Transverse colon (tissue), 4 donors: ENCODE measurements at regions not wholly inside any gene's neighbourhood (a gene's known extent, or its start where the extent isn't known, plus 50 kb on each side); places are given as distances from the start of the nearest gene placed in this dataset.

Experiments
- DNase-seq: peaks from one replicate; pipeline ENCODE4 v3.0.0-alpha.2; 2019
- H3K27ac ChIP-seq, 4 donors: fragments of 200-600 bp; sonication (generic); 2 replicates each; pipeline ENCODE4 v1.5.1; 2016 to 2018; ENCODE audit warnings: inconsistent platforms in 4 of 4
- H3K27me3 ChIP-seq: fragments of 200-600 bp; sonication (generic); 2 replicates; pipeline ENCODE4 v1.5.1; 2017; ENCODE audit warnings: inconsistent platforms
- H3K36me3 ChIP-seq, 4 donors: fragments of 200-600 bp; sonication (generic); 2 replicates each; pipeline ENCODE4 v1.5.1; 2017 to 2019; ENCODE audit warnings: inconsistent platforms in 4 of 4
- H3K4me1 ChIP-seq, 4 donors: fragments of 200-600 bp; sonication (generic); 2 replicates each; pipeline ENCODE4 v1.5.1; 2017 to 2020; ENCODE audit warnings: inconsistent platforms in 4 of 4
- H3K4me3 ChIP-seq, 4 donors: fragments of 200-600 bp; sonication (generic); 1 replicate in 1 of 4; 2 replicates in 3 of 4; pipeline versions ENCODE4 v1.5.1 to v1.6.1; 2017 to 2019; ENCODE audit warnings: inconsistent platforms in 4 of 4
- H3K9me3 ChIP-seq, 2 donors: fragments of 200-600 bp; sonication (generic); 2 replicates each; pipeline ENCODE4 v1.5.1; 2017 to 2019; ENCODE audit warnings: inconsistent platforms in 2 of 2
- CTCF ChIP-seq, 5 experiments: fragments of 200-600 bp in 3 of 5; fragments of 450-650 bp in 2 of 5; sonication (generic) in 3 of 5; IDR thresholded peaks; 1 replicate in 2 of 5; 2 replicates in 3 of 5; pipeline ENCODE4 v1.5.1; 2016 to 2017; ENCODE audit warnings: antibody characterized with exemption in 5 of 5, inconsistent platforms in 3 of 5, mild to moderate bottlenecking in 2 of 5, moderate library complexity in 1 of 5
- EP300 ChIP-seq: sonication (generic); formaldehyde crosslinking; IDR thresholded peaks from one replicate; pipeline ENCODE4 v1.6.1; 2017; ENCODE audit warnings: antibody characterized with exemption, low read depth
- POLR2A ChIP-seq: fragments of 450-650 bp; IDR thresholded peaks from one replicate; pipeline ENCODE4 v1.6.1; 2016; ENCODE audit warnings: antibody characterized with exemption, mild to moderate bottlenecking, moderate library complexity
- POLR2AphosphoS5 ChIP-seq, 3 donors: sonication (generic); formaldehyde crosslinking; IDR thresholded peaks; one replicate each; pipeline ENCODE4 v1.6.1; 2016; ENCODE audit warnings: antibody characterized with exemption in 3 of 3
- WGBS, 2 donors: methylation state at CpG; one replicate each; pipeline ENCODE4 v1.1.5; 2018; ENCODE audit warnings: low coverage in 1 of 2; 5-methylcytosine and 5-hydroxymethylcytosine counted together
- in situ Hi-C, 4 donors: fragments of 200-750 bp; cut with MboI; loops; one replicate each; pipeline versions ENCODE4 v1.15.0 to v1.15.1; 2017; ENCODE audit warnings: low sequenced_read_pairs in 3 of 4, low pct_ligation_motif_present in 1 of 4, low pct_unique_long_range_greater_than_20kb in 1 of 4
- intact Hi-C: fragments of 100-400 bp; cut with DNase I; formaldehyde crosslinking; loops from one replicate; pipeline ENCODE4 v1.15.1; 2023; ENCODE audit warnings: low total_unique reads

GRCh38 chr12:132397152-132397933, 68.0 kb upstream of the GALNT9 start:
- intact Hi-C loops (no loop called here), in situ Hi-C loops (no loop called here)
- H3K27me3 ChIP-seq = peaks cover 65% of the 10 kb centered on the region
- TF ChIP-seq POLR2AphosphoS5 (IDR thresholded peaks at IDR 0.05) = no peak
- no peak for TF ChIP-seq CTCF (IDR thresholded peaks at IDR 0.05)
- TF ChIP-seq EP300 = no peak
- TF ChIP-seq POLR2A = no peak
- no peaks in the 10 kb centered on the region for H3K36me3 ChIP-seq
- no peak overlapping the region for H3K27ac ChIP-seq
- no peaks in the 10 kb centered on the region for H3K9me3 ChIP-seq
- DNase-seq = no peak
- no peak overlapping the region for H3K4me3 ChIP-seq
- WGBS, 2 donors = 27 to 28% methylated on average over 31 to 38 of the region's 39 CpGs
- H3K4me1 ChIP-seq = no peaks in the 10 kb centered on the region

- no peaks in the 10 kb centered on the region for H3K9me3 ChIP-seq
- in situ Hi-C loops = no loop called here
- no peaks in the 10 kb centered on the region for H3K4me1 ChIP-seq
- WGBS, 2 donors = 70 to 76% methylated on average over 11 to 16 of the region's 16 CpGs
- H3K4me3 ChIP-seq = no peak overlapping the region
- TF ChIP-seq POLR2A (no peak), POLR2AphosphoS5 (IDR thresholded peaks at IDR 0.05) (no peak), EP300 (no peak), CTCF (IDR thresholded peaks at IDR 0.05) (no peak)
- peaks cover 65% of the 10 kb centered on the region for H3K27me3 ChIP-seq
- no peaks in the 10 kb centered on the region for H3K36me3 ChIP-seq
- no peak for DNase-seq
- no peak overlapping the region for H3K27ac ChIP-seq
- intact Hi-C loops = no loop called here
Observed at GRCh38 chr12:132396657-132397056, 67.3 kb upstream of the GALNT9 start.

- TF ChIP-seq POLR2AphosphoS5 (IDR thresholded peaks at IDR 0.05) (no peak), CTCF (IDR thresholded peaks at IDR 0.05) (no peak)
- peaks cover 63% of the 10 kb centered on the region for H3K27me3 ChIP-seq
- in situ Hi-C loops = no loop called here
- no peak overlapping the region for H3K4me3 ChIP-seq
- DNase-seq = no peak
- H3K4me1 ChIP-seq = no peaks in the 10 kb centered on the region
- H3K27ac ChIP-seq = no peak overlapping the region
- intact Hi-C loops = no loop called here
- 85% methylated on average over 24 of the region's 24 CpGs; no CpG with 5 or more reads in 1 of the 2 donors for WGBS, 2 donors
- H3K9me3 ChIP-seq = no peaks in the 10 kb centered on the region
- H3K36me3 ChIP-seq = no peaks in the 10 kb centered on the region
Observed at GRCh38 chr12:132395908-132396305, 66.5 kb upstream of the GALNT9 start.

GRCh38 chr12:132395192-132395907, 66.0 kb upstream of the GALNT9 start:
- Histone ChIP-seq H3K36me3 (no peaks in the 10 kb centered on the region), H3K27me3 (peaks cover 60% of the 10 kb centered on the region), H3K9me3 (no peaks in the 10 kb centered on the region), H3K27ac (no peak overlapping the region), H3K4me1 (no peaks in the 10 kb centered on the region), H3K4me3 (no peak overlapping the region)
- whole genome bisulfite sequencing, 2 donors = 64 to 85% methylated on average over 5 to 27 of the region's 28 CpGs
- intact Hi-C loops (no loop called here), in situ Hi-C loops (no loop called here)
- TF ChIP-seq EP300 (no peak), POLR2A (no peak), POLR2AphosphoS5 (IDR thresholded peaks at IDR 0.05) (no peak), CTCF (IDR thresholded peaks at IDR 0.05) (no peak)
- DNase-seq = peak; percentile 2
